ENCODE measurements at regions not wholly inside any gene's neighbourhood (a gene's known extent, or its start where the extent isn't known, plus 50 kb on each side); places are given as distances from the start of the nearest gene placed in this dataset.

GRCh38 chr22:49645257-49645656 is 182.4 kb downstream of the BRD1 start:
- DNase-seq (ENCODE audit: insufficient read length, low spot score) (no peak), FAIRE-seq (no peak)
- TF ChIP-seq, protein P1, sequence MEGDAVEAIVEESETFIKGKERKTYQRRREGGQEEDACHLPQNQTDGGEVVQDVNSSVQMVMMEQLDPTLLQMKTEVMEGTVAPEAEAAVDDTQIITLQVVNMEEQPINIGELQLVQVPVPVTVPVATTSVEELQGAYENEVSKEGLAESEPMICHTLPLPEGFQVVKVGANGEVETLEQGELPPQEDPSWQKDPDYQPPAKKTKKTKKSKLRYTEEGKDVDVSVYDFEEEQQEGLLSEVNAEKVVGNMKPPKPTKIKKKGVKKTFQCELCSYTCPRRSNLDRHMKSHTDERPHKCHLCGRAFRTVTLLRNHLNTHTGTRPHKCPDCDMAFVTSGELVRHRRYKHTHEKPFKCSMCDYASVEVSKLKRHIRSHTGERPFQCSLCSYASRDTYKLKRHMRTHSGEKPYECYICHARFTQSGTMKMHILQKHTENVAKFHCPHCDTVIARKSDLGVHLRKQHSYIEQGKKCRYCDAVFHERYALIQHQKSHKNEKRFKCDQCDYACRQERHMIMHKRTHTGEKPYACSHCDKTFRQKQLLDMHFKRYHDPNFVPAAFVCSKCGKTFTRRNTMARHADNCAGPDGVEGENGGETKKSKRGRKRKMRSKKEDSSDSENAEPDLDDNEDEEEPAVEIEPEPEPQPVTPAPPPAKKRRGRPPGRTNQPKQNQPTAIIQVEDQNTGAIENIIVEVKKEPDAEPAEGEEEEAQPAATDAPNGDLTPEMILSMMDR (IDR thresholded peaks at IDR 0.05; ENCODE audit: insufficient read depth, missing control alignments): no peak

- DNase-seq (ENCODE audit: insufficient read length, low spot score) (no peak), FAIRE-seq (no peak)
- TF ChIP-seq, protein P1 (IDR thresholded peaks at IDR 0.05; ENCODE audit: insufficient read depth, missing control alignments): no peak
Measured at GRCh38 chr22:49643998-49644397, 183.7 kb downstream of the BRD1 start.

- FAIRE-seq: no peak
Measured at GRCh38 chr22:49643466-49643865, 184.2 kb downstream of the BRD1 start.

DNA sequence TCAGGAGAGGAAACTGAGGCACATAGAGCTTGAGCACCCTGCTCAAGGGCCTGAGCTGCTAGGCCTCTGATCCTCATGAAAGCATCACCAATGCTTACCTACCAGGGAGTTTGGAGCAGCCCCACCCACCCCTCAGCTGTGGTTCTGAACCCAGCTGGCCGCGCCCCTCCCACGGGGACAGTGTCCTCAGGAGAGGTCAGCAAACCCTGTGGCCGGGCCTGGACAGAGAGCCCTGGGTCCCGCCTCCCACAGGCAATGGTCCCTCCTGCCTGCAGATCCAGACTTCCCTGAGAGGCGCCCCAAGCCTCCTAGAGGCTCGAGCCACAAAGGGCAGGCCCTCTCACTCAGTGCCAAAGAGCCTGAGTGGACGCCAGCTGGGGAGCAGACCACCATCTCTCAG is 184.9 kb downstream of the BRD1 start:
- FAIRE-seq (no peak), DNase-seq (ENCODE audit: insufficient read length, low spot score) (no peak)
- TF ChIP-seq, protein P1 (IDR thresholded peaks at IDR 0.05; ENCODE audit: insufficient read depth, missing control alignments): no peak

More at GRCh38 chr22:49643466-49643865, 184.2 kb downstream of the BRD1 start:
- TF ChIP-seq, protein P1 (IDR thresholded peaks at IDR 0.05; ENCODE audit: insufficient read depth, missing control alignments): no peak
- no peak for DNase-seq (ENCODE audit: insufficient read length, low spot score)

DNA sequence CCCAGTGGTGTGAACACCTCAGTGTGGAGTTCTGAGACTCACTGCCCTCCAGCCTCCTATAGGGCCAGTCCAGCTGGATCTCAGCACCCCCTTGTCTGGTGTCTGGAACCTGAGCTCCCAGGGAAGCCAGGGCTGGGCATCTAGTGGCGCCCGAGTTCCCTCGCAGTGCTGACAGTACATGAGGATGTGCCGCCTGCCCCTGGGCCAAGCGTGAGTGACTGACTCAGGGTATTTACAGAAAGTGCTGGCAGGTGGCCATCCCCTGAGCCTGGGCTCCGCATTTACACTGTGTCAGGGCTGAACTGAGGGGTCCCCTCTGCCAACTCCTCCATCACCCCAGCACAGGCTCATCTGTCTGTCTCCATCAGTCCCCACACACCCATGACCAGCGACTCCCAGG is 185.3 kb downstream of the BRD1 start:
- no peak for FAIRE-seq
- TF ChIP-seq, protein P1 (IDR thresholded peaks at IDR 0.05; ENCODE audit: insufficient read depth, missing control alignments): no peak
- no peak for DNase-seq (ENCODE audit: insufficient read length, low spot score)

- DNase-seq (ENCODE audit: insufficient read length, low spot score) (no peak), FAIRE-seq (no peak)
- TF ChIP-seq, protein P1 (IDR thresholded peaks at IDR 0.05; ENCODE audit: insufficient read depth, missing control alignments): no peak
Measured at GRCh38 chr22:49641770-49642313, 185.8 kb downstream of the BRD1 start.

DNA sequence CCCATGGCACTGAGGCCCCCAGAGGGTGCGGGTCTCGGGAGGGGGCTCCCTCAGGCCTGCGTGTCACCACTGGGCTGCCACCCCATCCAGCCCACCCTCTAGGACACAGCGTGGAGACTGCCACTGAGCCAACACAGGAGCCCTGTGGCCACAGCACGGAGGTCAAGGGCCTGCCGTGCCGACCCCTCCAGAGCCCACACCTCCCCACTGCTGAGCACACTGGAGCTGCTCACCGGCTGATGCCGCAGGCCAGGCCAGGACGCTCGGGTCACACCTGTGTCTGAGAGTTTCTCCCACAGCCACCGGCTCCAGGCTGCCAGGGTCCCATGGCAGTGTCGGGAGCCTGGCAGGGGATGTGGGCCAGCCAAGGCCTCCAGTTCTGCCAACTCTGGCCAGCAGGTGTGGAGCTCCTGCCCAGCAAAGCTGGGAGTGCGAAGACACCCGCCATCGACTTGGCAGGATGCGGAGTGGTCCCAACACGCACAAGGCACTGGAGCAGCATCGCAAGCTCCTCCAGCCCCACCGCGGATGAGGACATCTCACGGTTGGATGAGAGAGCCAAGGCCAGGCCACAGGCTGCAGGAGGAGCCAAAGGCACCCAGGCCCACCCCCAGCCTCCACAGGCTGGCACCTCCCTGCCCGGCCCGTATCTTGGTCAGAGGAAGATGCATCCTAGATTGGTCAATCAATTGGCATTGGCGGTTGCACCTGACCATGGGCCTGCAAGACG is 187.1 kb downstream of the BRD1 start:
- TF ChIP-seq, protein P1 (IDR thresholded peaks at IDR 0.05; ENCODE audit: insufficient read depth, missing control alignments): no peak
- DNase-seq (ENCODE audit: insufficient read length, low spot score): no peak
- FAIRE-seq: no peak

All from D721Med (cell line).